HUES64 (cell line): ENCODE measurements at regions not wholly inside any gene's neighbourhood (a gene's known extent, or its start where the extent isn't known, plus 50 kb on each side); places are given as distances from the start of the nearest gene placed in this dataset.

Experiments
- H3K27ac ChIP-seq: 2 replicates; pipeline ENCODE4 v1.7.0; 2013; ENCODE audit warnings: low read depth, low read length, inconsistent platforms
- H3K27me3 ChIP-seq: 2 replicates; pipeline ENCODE4 v1.6.1; 2013; ENCODE audit warnings: mild to moderate bottlenecking, low read length; ENCODE audit not compliant: insufficient read depth
- H3K36me3 ChIP-seq: 2 replicates; pipeline ENCODE4 v1.6.1; 2013; ENCODE audit warnings: mild to moderate bottlenecking, low read length; ENCODE audit not compliant: insufficient read depth
- H3K4me1 ChIP-seq: 2 replicates; pipeline ENCODE4 v1.6.1; 2013; ENCODE audit warnings: mild to moderate bottlenecking, low read length, moderate library complexity; ENCODE audit not compliant: insufficient read depth
- H3K4me3 ChIP-seq: 2 replicates; pipeline ENCODE4 v1.5.1; 2013; ENCODE audit warnings: mild to moderate bottlenecking, low read length, moderate library complexity
- H3K9ac ChIP-seq: 2 replicates; pipeline ENCODE4 v1.6.1; 2013; ENCODE audit warnings: mild to moderate bottlenecking, low read depth, low read length
- H3K9me3 ChIP-seq: 2 replicates; pipeline ENCODE4 v1.6.1; 2013; ENCODE audit warnings: low read depth, low read length; ENCODE audit not compliant: insufficient read depth
- WGBS: fragments of 150-250, 120-280 bp; methylation state at CpG from one replicate; pipeline ENCODE4 v1.1.7; 2013; ENCODE audit warnings: missing lambda C conversion rate; 5-methylcytosine and 5-hydroxymethylcytosine counted together

GRCh38 chr15:53247041-53247708 is 457.0 kb upstream of the ONECUT1 start:
- Histone ChIP-seq H3K9ac (no peak overlapping the region), H3K4me3 (no peak overlapping the region), H3K4me1 (no peaks in the 10 kb centered on the region), H3K27me3 (no peaks in the 10 kb centered on the region), H3K27ac (no peak overlapping the region), H3K9me3 (no peaks in the 10 kb centered on the region), H3K36me3 (no peaks in the 10 kb centered on the region)
- 90% methylated on average over 2 of the region's 2 CpGs for WGBS

GRCh38 chr15:53246404-53246803 is 456.3 kb upstream of the ONECUT1 start:
- WGBS = 78% methylated on average over 1 of the region's 1 CpG

GRCh38 chr15:53233801-53234200 is 443.7 kb upstream of the ONECUT1 start:
- Histone ChIP-seq H3K9me3 (no peaks in the 10 kb centered on the region), H3K9ac (no peak overlapping the region), H3K27me3 (no peaks in the 10 kb centered on the region), H3K36me3 (no peaks in the 10 kb centered on the region), H3K4me1 (no peaks in the 10 kb centered on the region), H3K27ac (no peak overlapping the region), H3K4me3 (no peak overlapping the region)
- 80% methylated on average over 2 of the region's 2 CpGs for WGBS

More at GRCh38 chr15:53246404-53246803, 456.3 kb upstream of the ONECUT1 start:
- Histone ChIP-seq H3K4me1 (no peaks in the 10 kb centered on the region), H3K27ac (no peak overlapping the region), H3K36me3 (no peaks in the 10 kb centered on the region), H3K9me3 (no peaks in the 10 kb centered on the region), H3K9ac (no peak overlapping the region), H3K4me3 (no peak overlapping the region), H3K27me3 (no peaks in the 10 kb centered on the region)

- Histone ChIP-seq H3K27ac (no peak overlapping the region), H3K27me3 (no peaks in the 10 kb centered on the region), H3K4me1 (no peaks in the 10 kb centered on the region), H3K9me3 (no peaks in the 10 kb centered on the region), H3K36me3 (no peaks in the 10 kb centered on the region), H3K9ac (no peak overlapping the region), H3K4me3 (no peak overlapping the region)
- WGBS = 87% methylated on average over 1 of the region's 1 CpG
Observed at GRCh38 chr15:53230473-53230872, 440.3 kb upstream of the ONECUT1 start.

GRCh38 chr15:53226559-53226958 is 436.4 kb upstream of the ONECUT1 start:
- 91% methylated on average over 2 of the region's 2 CpGs for WGBS

GRCh38 chr15:53225781-53226180 is 435.6 kb upstream of the ONECUT1 start:
- no peaks in the 10 kb centered on the region for H3K4me1 ChIP-seq
- WGBS = 81% methylated on average over 3 of the region's 3 CpGs
- H3K27ac ChIP-seq = no peak overlapping the region
- no peaks in the 10 kb centered on the region for H3K36me3 ChIP-seq
- H3K9me3 ChIP-seq = no peaks in the 10 kb centered on the region
- H3K4me3 ChIP-seq = no peak overlapping the region
- H3K9ac ChIP-seq = no peak overlapping the region
- H3K27me3 ChIP-seq = no peaks in the 10 kb centered on the region

More at GRCh38 chr15:53226559-53226958, 436.4 kb upstream of the ONECUT1 start:
- Histone ChIP-seq H3K9me3 (no peaks in the 10 kb centered on the region), H3K36me3 (no peaks in the 10 kb centered on the region), H3K4me3 (no peak overlapping the region), H3K27ac (no peak overlapping the region), H3K27me3 (no peaks in the 10 kb centered on the region), H3K9ac (no peak overlapping the region), H3K4me1 (no peaks in the 10 kb centered on the region)

GRCh38 chr15:53224371-53224770 is 434.2 kb upstream of the ONECUT1 start:
- H3K27me3 ChIP-seq = no peaks in the 10 kb centered on the region
- H3K4me3 ChIP-seq = no peak overlapping the region

GRCh38 chr15:53223815-53224214 is 433.7 kb upstream of the ONECUT1 start:
- no peaks in the 10 kb centered on the region for H3K9me3 ChIP-seq
- no peaks in the 10 kb centered on the region for H3K4me1 ChIP-seq
- H3K9ac ChIP-seq = no peak overlapping the region
- no peaks in the 10 kb centered on the region for H3K27me3 ChIP-seq
- no peak overlapping the region for H3K4me3 ChIP-seq
- no peaks in the 10 kb centered on the region for H3K36me3 ChIP-seq
- 100% methylated on average over 1 of the region's 1 CpG for WGBS
- no peak overlapping the region for H3K27ac ChIP-seq

More at GRCh38 chr15:53224371-53224770, 434.2 kb upstream of the ONECUT1 start:
- Histone ChIP-seq H3K27ac (no peak overlapping the region), H3K9ac (no peak overlapping the region), H3K4me1 (no peaks in the 10 kb centered on the region), H3K36me3 (no peaks in the 10 kb centered on the region), H3K9me3 (no peaks in the 10 kb centered on the region)

- 83% methylated on average over 6 of the region's 7 CpGs for WGBS
- no peaks in the 10 kb centered on the region for H3K36me3 ChIP-seq
- no peaks in the 10 kb centered on the region for H3K9me3 ChIP-seq
- H3K27ac ChIP-seq = no peak overlapping the region
- H3K4me1 ChIP-seq = no peaks in the 10 kb centered on the region
- no peak overlapping the region for H3K4me3 ChIP-seq
- no peaks in the 10 kb centered on the region for H3K27me3 ChIP-seq
- no peak overlapping the region for H3K9ac ChIP-seq
Observed at GRCh38 chr15:53218666-53219580, 428.8 kb upstream of the ONECUT1 start.

GRCh38 chr15:53216036-53216435 is 425.9 kb upstream of the ONECUT1 start:
- no peaks in the 10 kb centered on the region for H3K9me3 ChIP-seq
- H3K9ac ChIP-seq = no peak overlapping the region
- 99% methylated on average over 3 of the region's 3 CpGs for WGBS
- H3K36me3 ChIP-seq = no peaks in the 10 kb centered on the region
- no peaks in the 10 kb centered on the region for H3K4me1 ChIP-seq
- H3K27me3 ChIP-seq = no peaks in the 10 kb centered on the region
- no peak overlapping the region for H3K27ac ChIP-seq
- H3K4me3 ChIP-seq = no peak overlapping the region

GRCh38 chr15:53213336-53213735 is 423.2 kb upstream of the ONECUT1 start:
- H3K9me3 ChIP-seq = no peaks in the 10 kb centered on the region
- H3K27me3 ChIP-seq = no peaks in the 10 kb centered on the region
- H3K36me3 ChIP-seq = no peaks in the 10 kb centered on the region
- H3K4me1 ChIP-seq = peaks cover 10% of the 10 kb centered on the region
- no peak overlapping the region for H3K27ac ChIP-seq
- no peak overlapping the region for H3K9ac ChIP-seq
- H3K4me3 ChIP-seq = no peak overlapping the region
